ENCODE measurements at regions not wholly inside any gene's neighbourhood (a gene's known extent, or its start where the extent isn't known, plus 50 kb on each side); places are given as distances from the start of the nearest gene placed in this dataset.
A peak's percentile ranks its signal among the peaks of the same experiment; 100 is the strongest.

DNA sequence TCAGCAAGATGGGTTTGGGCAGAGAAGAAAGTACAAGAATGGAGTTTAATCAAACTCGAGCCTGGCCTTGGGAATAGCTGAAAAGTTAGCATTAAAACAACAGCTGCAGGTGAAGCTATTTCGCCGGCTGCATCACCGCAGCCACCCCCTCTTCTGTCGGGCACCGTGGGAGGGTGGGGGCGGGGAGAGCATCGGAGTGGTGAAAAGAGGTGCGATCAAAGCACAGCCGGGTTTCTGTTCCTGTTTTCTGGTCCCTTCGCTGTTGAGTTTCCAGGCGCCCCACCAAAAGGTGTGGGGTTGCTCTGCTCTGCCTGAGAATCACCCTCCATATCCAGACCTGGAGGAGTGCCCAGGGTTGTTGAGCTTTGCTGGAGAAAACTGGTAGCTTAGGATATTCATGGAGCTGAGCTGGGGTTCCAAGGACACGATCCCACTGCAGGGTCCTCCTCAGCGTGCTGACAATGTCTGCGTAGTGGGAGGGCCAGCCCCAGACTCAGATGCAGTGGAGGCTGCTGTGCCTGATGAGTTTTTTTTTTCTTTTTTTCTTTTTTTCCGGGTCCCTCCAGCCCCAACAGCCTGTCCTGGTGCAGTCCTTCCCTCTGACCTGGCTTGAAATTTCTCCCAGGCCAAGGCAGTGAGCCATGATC, 127.5 kb upstream of the C1orf174 start:
- no peak for DNase-seq
- ATAC-seq (ENCODE audit: poor library complexity): no peak
- intact Hi-C loops (cut with DNase I): no loop called here

DNA sequence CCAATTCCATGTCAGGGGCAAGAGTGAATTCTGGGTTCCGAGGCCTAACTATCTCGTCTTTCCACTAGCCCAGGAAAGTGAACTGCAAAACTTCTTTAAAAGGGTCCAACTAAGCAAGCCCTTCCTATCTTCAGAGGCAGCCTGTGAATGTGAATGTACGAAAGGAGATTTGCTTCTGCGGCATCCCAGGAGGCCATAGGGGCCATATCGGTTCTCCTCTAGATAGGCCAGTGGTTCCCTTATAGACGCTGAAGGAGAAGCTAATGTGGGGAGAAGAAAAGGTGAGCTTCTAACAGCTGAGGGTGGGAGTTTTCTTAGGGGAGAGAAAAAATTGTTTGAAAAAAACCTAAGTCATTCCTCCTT, 128.0 kb upstream of the C1orf174 start:
- no peak for DNase-seq
- intact Hi-C loops (cut with DNase I): no loop called here

DNA sequence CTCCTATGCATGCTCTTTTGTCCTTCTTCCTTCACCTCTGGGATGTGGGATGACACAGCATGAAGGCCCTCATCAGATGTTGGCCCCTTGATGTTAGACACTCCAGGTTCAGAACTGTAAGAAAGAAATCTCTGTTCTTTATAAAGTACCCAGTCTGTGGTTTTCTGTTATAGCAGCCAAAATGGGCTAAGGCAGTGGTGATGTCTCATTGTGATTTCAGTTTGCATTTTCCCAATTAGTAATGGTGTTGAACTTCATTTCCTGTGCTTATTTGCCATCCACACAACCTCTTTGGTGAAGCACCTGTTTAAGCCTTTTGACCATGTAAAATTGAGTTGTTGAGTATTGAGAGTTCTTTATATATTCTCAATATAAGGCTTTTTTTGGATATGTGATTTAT, 129.3 kb upstream of the C1orf174 start:
- DNase-seq: no peak
- ATAC-seq (ENCODE audit: poor library complexity): no peak
- intact Hi-C loops (cut with DNase I): no loop called here

More for the DNA sequence above, 128.0 kb upstream of the C1orf174 start:
- ATAC-seq (ENCODE audit: poor library complexity): no peak

DNA sequence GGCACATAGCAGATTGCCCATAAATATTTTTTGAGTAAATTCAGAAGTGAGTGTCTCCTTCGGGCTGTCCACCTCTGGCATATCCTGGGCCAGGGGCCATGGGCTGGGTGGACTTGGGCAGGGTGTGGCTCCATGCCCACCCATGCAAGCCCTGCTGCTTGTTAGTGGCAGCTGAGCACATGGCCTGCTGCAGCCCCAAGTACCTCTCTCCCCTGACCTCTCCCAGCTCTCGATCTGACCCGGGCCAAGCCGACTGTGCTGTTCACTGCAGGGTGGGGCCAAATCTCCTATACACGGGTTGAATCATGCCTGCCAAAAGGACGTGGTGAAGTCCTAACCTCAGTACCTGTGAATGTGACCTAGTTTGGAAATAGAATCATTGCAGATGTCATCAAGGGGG, 132.5 kb upstream of the C1orf174 start:
- ATAC-seq (ENCODE audit: poor library complexity): no peak
- DNase-seq: no peak
- intact Hi-C loops (cut with DNase I): no loop called here

DNA sequence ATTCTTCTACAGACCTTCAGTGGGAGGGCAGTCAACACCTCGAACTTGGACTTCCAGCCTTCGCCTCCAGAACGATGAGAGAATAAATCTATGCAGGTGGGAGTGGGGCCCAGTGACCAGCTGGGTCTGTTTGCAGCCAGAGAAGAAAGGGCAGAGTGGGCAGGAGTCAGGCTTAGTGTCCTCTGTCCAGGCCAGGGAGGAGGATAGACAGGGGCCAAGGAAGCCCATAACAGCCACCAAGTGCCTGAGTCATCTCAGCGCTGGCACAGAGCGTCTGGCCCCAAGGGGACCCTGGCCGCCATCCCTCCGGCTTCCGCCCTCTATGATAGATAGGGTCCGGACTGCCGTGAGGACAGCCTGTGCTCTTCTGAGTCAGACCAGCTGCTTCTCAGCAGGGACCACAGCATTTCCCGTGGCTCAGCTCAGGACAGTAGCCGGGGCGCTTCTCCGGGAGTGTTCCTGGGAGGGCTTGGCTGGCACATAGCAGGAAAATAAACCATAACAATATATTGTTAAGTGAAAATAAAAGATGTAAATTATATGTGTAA, 133.1 kb upstream of the C1orf174 start:
- ATAC-seq (ENCODE audit: poor library complexity) (no peak), DNase-seq (no peak)
- intact Hi-C loops (cut with DNase I): no loop called here

DNA sequence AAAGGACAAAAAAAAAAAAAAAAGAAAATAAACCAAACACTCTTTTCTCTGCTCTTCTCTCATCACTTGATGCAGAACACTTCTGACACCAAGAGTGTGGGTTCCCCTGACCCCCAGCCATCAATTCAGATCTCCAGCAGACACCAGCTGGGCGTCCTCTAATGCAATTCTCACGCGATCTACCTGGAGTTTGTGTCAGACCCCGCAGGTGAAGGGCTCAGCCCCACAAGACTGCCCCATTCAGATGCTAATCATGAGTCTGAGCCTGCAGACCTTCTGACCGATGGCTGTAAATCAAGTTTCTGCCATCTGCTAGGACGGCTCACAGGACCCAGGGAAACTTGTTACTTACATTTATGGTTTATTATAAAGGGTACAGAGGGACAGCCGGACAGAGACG, 133.6 kb upstream of the C1orf174 start:
- ATAC-seq (ENCODE audit: poor library complexity) (no peak), DNase-seq (no peak)
- intact Hi-C loops (cut with DNase I): no loop called here

DNA sequence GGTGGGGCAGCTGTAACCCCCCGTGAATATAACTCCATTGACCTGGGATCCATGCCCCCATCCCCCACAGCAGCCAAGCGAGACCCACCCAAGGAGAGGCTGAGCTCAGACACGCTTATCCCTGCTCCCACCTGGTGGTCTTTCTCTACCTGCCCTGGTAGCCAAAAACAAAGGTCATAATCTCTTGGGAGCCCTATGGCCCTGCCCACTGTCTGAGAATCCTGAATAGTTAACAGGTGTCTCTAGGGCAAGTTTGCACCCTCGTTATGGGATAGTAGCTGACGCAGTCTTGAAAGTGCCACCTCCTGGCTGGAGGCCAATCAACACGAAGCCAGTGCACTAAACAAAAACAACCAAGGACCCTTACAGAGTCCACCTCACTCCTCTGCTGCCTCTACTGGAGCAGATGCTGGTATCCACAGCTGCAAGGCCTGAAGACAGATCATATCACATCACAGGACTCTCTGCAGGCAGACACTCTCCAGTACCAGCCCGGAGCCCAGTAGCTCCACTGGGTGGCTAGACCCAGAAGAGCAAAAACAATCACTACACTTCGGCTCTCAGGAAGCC, 134.3 kb upstream of the C1orf174 start:
- no peak for ATAC-seq (ENCODE audit: poor library complexity)
- intact Hi-C loops (cut with DNase I): no loop called here
- DNase-seq: no peak

DNA sequence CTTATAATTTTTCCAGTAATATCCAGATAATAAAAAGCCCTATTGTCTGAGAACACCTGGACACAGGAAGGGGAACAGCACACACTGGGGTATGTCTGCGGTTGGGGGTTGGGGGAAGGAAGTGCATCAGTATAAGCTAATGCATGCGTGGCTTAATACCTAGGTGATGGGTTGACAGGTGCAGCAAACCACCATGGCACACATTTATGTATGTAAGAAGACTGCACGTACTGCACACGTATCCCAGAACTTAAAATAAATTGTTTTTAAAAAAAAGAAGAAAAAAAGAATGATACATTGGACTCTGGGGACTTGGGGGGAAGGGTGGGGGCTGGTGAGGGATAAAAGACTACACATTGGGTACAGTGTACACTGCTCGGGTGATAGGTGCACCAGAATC, 144.9 kb upstream of the C1orf174 start:
- ATAC-seq (ENCODE audit: poor library complexity) (no peak), DNase-seq (no peak)
- intact Hi-C loops (cut with DNase I): no loop called here

DNA sequence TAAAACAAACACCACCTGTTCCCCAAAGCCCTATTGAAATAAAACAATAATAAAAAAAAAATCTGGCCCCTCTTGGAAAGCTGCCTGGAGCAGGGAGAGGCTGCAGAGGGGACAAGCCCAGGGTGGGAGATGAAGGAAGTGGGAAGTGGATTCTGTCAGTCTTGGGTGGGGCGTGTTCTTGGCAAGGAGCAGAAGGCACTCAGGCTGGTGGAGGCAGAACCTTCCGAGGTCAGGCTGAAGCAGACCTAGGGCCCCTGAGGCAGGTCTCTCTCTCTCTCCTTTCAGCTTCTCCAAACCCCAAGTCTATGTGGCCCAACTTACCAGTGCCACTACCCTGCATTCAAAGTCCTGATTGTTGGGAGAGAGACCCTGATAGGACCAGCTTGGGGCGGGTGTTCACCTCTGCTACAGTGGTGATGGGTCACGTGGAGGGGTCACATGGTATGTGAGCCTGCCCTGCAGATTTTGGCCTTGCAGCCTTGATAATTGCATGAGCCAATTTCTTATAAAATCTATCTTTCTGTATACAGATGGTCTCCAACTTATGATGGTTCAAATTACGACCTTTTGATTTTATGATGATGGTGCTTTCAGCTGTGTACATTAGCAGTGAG, 145.4 kb upstream of the C1orf174 start:
- ATAC-seq (ENCODE audit: poor library complexity) (no peak), DNase-seq (no peak)
- intact Hi-C loops (cut with DNase I): no loop called here

DNA sequence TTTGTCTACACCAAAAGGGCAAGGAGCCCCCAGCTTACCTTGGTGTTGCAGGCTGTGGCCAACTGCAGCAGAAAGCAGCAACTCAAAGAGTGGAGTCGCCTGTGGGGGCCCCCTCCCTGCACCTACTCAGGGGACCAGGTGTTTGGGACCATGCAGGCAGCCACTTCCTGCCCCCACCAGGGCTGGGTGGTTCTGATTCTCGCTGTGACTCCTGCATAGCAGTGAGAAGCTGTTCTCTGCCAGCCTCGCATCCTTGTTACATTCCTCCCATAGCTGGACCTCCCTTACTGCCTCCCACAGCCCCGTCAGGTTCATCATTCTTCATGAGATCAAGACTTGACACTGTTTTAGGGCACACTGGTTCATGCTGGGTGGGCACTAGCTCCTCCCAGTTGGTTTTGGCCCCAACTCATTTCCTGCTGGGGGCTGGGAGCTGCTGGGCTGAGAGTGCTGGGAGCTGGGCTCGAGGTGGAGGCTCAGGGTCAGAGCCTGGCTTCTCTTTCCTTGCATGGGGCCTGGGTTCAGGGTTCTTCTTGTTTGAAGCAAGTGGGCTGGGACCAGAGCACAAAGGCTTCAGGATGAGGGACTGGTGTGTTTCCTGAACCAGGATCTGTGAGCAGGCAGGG, 146.9 kb upstream of the C1orf174 start:
- intact Hi-C loops (cut with DNase I): no loop called here
- ATAC-seq (ENCODE audit: poor library complexity): no peak
- DNase-seq: no peak

DNA sequence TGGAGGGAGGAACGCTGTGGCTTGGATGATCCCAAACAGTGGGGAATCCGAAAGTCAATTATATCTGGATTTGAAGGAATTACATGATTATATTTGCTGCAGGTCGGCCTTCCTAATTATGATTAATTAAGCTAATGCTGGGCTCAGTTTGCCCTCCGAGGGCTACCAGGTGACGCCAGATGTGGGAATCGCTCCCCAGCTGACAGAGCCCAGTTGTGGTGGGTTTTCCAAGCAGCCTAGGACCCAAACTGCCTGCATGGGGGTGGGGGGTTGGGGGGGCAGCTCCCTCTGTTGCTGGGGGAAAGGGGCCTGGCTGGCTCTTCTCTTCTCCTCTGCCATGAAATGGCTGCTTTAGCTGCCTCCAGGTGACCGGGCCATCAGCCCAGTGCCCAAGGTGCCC, 147.6 kb upstream of the C1orf174 start:
- intact Hi-C loops (cut with DNase I): no loop called here
- DNase-seq: no peak
- ATAC-seq (ENCODE audit: poor library complexity): no peak

DNA sequence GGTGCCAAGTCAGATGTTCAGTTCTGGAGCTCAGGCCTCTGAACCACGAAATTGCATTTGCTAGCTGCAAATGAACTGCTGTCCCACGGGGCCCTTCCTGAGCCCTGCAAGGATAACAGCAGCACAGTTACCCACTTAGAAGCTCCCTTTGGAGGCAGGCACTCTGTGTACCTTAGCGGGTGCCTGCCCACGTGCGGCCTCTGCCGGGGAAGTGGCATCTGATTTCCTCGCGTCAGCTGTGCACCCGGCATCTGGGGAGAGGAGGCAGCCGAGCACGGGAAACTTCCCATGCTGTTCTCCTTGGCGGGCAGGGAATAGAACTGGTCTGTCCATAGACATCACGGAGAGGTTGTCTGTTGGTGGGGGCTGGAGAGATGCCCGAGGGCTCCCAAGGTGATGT, 148.0 kb upstream of the C1orf174 start:
- ATAC-seq (ENCODE audit: poor library complexity) (no peak), DNase-seq (no peak)
- intact Hi-C loops (cut with DNase I): no loop called here

DNA sequence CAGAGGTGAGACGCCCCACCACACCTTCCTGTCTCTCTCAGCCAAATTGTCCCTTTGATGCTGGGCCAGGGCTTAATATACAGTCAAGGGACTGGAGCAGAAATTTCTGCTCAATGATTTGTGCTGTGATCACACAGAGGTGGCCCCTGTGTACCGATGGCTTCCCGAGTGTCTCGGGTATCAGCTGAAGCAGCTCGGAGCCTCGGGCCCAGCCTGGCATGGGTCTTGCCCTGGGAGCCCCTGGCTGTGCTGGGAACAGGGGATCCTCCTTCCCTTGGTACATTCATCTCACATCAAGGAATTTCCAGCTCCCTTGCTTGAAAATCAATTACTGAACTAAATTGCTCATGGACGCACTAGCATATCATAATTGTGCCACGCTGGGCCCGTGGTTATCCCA, 148.8 kb upstream of the C1orf174 start:
- intact Hi-C loops (cut with DNase I): no loop called here

DNA sequence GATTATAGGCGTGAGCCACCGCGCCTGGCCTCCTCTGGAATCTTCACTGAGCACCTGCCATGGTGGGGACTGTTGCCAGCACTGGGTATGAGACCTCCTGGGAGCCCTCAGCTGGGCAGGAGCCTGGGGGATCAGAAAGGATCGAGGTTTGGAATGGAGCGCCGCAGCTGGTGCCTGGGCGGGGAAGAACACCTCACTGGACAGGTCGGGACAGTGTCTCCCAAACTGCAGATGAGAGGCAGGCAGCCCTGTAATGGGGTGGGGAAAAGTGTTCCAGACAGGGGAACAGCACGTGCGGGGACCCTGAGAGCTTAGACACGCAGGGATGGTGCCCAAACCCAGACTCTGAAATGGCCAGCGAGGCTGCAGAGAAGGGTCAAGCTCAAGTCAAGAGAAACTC, 150.9 kb upstream of the C1orf174 start:
- intact Hi-C loops (cut with DNase I): no loop called here
- ATAC-seq (ENCODE audit: poor library complexity): no peak
- no peak for DNase-seq

More for the DNA sequence above, 148.8 kb upstream of the C1orf174 start:
- no peak for DNase-seq
- no peak for ATAC-seq (ENCODE audit: poor library complexity)

DNA sequence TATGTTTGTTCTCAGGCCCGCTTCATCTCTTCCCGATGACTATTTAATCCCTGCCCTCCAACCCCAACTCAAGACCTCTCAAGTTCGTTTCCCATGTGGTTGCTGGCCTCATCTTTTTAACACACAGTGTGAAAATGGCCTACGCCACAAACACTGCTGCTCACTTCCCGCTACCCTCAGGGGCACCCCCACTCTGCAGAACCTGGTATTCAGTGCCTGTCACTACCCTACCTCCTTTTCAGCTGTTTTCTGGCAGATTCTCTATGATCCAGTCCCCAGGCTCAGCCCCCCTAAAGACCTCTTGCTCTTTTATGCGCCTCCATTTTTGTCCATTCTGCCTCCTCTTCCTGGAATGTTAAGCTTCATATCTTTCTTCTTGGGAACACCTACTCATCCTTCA, 152.6 kb upstream of the C1orf174 start:
- no peak for DNase-seq
- no peak for ATAC-seq (ENCODE audit: poor library complexity)
- intact Hi-C loops (cut with DNase I): no loop called here

DNA sequence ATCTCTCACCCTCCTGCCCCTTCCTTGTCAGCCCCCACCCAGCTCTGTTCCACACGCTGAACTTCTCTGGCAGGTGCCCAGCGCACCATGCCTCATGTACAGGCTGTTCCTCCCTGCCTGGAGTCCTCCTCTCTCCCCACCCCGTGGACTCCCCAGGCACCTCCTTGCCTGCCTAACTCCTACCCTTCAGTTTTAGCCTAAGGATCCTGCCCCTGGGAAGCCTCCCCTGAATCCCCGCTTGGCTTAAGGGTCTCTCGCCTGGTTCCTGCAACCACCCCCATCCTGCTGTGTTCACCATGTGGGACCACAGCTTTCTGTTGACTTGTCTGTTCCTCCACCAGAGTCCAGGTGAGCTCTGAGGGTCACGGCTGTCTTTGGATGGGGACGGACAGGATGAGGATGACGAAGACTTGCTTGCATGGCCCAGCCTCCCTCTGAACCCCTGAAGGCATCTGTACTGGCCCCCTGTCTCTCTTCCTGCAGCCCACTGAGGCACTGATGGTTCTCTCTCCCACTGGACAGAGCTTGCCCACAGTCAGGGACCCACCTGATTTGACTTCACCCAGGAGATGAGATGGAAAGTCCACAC, 153.2 kb upstream of the C1orf174 start:
- intact Hi-C loops (cut with DNase I): no loop called here
- ATAC-seq (ENCODE audit: poor library complexity): no peak
- peak; percentile 2 for DNase-seq

DNA sequence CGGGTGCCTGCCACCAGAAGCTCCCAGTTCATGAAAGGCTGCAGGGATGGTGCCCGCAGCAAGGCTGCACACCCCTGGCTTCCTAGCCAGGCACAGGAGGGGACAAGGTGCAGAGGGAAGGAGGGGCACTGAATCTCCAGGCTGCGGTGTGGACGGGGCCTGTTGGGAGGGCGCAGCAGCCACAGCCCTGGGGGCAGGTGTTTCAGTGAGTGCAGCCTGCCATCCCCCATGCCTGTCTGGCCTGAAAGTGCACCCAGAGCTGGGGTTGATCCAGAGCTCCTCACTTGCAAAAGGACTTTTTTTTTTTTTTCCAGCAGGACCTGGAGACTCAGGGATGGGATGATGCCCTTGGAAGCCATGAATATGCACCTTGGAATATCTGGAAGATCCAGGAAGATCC, 153.7 kb upstream of the C1orf174 start:
- DNase-seq (peak; percentile 3), ATAC-seq (ENCODE audit: poor library complexity) (no peak)
- intact Hi-C loops (cut with DNase I): no loop called here

DNA sequence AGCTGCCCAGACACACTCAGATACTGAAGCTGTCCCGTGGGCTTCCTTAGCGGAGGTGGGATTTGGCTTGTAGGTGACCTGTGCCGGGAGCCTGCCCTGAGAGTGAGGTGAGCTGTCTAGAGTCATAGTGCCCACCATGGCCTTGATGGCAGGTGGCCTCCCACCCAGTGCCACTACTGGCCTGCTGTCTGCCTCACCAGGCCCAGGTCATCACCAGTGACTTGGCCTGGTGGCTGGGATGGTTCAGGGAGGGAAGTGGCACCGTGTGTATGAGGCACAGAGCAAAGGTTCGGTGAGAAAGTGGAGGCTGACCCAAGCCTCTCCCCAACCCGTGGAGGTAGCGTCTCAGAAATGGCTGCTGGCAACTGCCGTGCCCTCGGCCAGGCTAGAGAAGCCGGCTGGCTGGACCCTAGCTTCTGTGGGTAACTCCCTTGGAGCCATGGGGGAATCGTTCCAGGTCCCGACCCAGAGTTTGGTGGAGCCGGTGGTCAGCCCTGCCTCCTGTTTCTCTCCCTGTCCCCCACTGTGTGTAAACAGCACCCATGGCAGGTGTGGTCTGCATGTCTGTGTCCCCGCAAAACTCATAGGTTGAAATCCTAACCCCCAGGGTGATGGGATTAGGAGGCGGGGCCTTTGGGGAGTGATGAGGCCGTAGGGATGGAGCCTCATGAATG, 155.4 kb upstream of the C1orf174 start:
- DNase-seq: no peak
- intact Hi-C loops (cut with DNase I): no loop called here
- ATAC-seq (ENCODE audit: poor library complexity): no peak

DNA sequence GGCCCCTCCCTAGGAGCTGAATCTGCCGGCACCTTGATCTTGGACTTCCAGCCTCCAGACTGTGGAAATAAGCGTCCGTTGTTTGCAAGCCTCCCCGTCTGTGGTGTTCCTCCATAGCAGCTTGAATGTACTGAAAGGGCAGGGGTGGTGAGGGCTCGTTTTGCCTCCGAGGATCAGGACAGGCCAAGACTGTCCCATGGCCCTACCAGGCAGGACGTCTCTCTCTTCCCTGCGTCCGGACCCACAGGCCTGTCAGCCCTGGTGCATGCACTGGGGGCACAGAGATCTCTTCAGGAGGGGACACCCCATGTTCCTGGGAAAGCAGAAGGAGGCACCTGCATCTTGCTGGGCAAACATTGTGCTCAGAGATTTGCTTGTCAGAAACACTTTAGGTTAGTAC, 156.3 kb upstream of the C1orf174 start:
- intact Hi-C loops (cut with DNase I): no loop called here
- ATAC-seq (ENCODE audit: poor library complexity) (no peak), DNase-seq (no peak)
